ENCODE measurements at regions not wholly inside any gene's neighbourhood (a gene's known extent, or its start where the extent isn't known, plus 50 kb on each side); places are given as distances from the start of the nearest gene placed in this dataset.

DNA sequence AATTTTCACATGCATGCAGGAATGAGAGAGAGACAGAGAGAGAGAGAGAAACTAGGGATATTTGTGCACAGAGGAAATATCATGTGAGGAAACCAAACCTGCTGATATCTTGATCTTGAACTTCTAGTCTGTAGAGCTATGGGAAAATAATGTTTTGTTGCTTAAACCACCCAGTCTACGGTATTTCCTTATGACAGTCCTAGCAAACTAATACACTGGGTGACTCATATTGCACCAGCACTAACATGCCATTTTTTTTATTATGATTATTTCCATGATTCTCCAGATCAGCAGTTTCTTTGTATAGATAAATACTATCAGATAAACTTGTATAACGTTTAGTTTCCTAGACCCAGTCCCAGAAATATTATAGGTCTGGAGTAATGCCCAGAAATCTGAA is 1259.0 kb downstream of the ZPLD1 start:
- Histone ChIP-seq H3K4me1 (ENCODE audit: insufficient read depth, low read length) (no peaks in the 10 kb centered on the region), H4K20me1 (ENCODE audit: insufficient read depth, low read length) (no peaks in the 10 kb centered on the region), H3K4me3 (ENCODE audit: low read depth in 1 of 2, low read length in 2 of 2) (no peak overlapping the region), H3K36me3 (ENCODE audit: insufficient read depth, low read length) (no peaks in the 10 kb centered on the region), H3K79me2 (ENCODE audit: insufficient read depth, low read length) (no peaks in the 10 kb centered on the region), H2AFZ (ENCODE audit: low read depth, low read length) (no peak overlapping the region), H3K9me3 (ENCODE audit: insufficient read depth, low read length, severe bottlenecking) (no peaks in the 10 kb centered on the region), H3K9ac (ENCODE audit: low read depth, low read length) (no peak overlapping the region), H3K4me2 (ENCODE audit: insufficient read depth, low read length) (no peak overlapping the region), H3K27ac (ENCODE audit: low read length) (no peak overlapping the region), H3K27me3 (ENCODE audit: insufficient read depth, low read length, poor library complexity) (no peaks in the 10 kb centered on the region)
- DNase-seq (no peak), ATAC-seq (ENCODE audit: insufficient read depth, low read depth) (no peak)
- TF ChIP-seq, protein P1, sequence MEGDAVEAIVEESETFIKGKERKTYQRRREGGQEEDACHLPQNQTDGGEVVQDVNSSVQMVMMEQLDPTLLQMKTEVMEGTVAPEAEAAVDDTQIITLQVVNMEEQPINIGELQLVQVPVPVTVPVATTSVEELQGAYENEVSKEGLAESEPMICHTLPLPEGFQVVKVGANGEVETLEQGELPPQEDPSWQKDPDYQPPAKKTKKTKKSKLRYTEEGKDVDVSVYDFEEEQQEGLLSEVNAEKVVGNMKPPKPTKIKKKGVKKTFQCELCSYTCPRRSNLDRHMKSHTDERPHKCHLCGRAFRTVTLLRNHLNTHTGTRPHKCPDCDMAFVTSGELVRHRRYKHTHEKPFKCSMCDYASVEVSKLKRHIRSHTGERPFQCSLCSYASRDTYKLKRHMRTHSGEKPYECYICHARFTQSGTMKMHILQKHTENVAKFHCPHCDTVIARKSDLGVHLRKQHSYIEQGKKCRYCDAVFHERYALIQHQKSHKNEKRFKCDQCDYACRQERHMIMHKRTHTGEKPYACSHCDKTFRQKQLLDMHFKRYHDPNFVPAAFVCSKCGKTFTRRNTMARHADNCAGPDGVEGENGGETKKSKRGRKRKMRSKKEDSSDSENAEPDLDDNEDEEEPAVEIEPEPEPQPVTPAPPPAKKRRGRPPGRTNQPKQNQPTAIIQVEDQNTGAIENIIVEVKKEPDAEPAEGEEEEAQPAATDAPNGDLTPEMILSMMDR (IDR thresholded peaks at IDR 0.05; ENCODE audit: borderline replicate concordance, extremely low read depth, low read length, poor library complexity, severe bottlenecking), result no peak
- no peak for TF ChIP-seq EZH2 (IDR thresholded peaks at IDR 0.05; ENCODE audit: borderline replicate concordance, low read depth, low read length, severe bottlenecking)

DNA sequence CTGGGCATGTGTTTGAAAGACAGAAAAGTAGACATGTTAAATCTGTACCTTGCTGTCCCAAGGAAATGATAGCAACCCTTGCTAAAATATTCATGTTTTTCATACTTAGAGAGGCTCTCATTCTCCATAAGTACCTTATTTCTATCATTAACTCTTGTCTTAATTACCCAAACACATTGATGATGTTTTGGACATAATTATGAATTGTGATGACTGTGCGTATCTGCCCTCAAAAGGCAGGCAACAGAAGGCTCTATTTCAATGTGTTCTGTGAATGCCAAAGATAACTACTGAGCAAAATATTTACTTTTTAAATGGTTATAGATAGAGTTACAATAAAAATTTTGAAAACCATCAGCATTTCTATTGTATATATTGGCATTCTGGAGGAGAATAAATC is 1263.8 kb downstream of the ZPLD1 start:
- ATAC-seq (ENCODE audit: insufficient read depth, low read depth) (no peak), DNase-seq (no peak)
- Histone ChIP-seq H3K4me2 (ENCODE audit: insufficient read depth, low read length) (no peak overlapping the region), H2AFZ (ENCODE audit: low read depth, low read length) (no peak overlapping the region), H3K36me3 (ENCODE audit: insufficient read depth, low read length) (no peaks in the 10 kb centered on the region), H3K9me3 (ENCODE audit: insufficient read depth, low read length, severe bottlenecking) (no peaks in the 10 kb centered on the region), H3K4me1 (ENCODE audit: insufficient read depth, low read length) (no peaks in the 10 kb centered on the region), H3K27ac (ENCODE audit: low read length) (no peak overlapping the region), H3K27me3 (ENCODE audit: insufficient read depth, low read length, poor library complexity) (no peaks in the 10 kb centered on the region), H3K9ac (ENCODE audit: low read depth, low read length) (no peak overlapping the region), H3K4me3 (ENCODE audit: low read depth in 1 of 2, low read length in 2 of 2) (no peak overlapping the region), H4K20me1 (ENCODE audit: insufficient read depth, low read length) (no peaks in the 10 kb centered on the region), H3K79me2 (ENCODE audit: insufficient read depth, low read length) (no peaks in the 10 kb centered on the region)
- TF ChIP-seq EZH2 (IDR thresholded peaks at IDR 0.05; ENCODE audit: borderline replicate concordance, low read depth, low read length, severe bottlenecking), result no peak
- TF ChIP-seq, protein P1 (IDR thresholded peaks at IDR 0.05; ENCODE audit: borderline replicate concordance, extremely low read depth, low read length, poor library complexity, severe bottlenecking), result no peak

DNA sequence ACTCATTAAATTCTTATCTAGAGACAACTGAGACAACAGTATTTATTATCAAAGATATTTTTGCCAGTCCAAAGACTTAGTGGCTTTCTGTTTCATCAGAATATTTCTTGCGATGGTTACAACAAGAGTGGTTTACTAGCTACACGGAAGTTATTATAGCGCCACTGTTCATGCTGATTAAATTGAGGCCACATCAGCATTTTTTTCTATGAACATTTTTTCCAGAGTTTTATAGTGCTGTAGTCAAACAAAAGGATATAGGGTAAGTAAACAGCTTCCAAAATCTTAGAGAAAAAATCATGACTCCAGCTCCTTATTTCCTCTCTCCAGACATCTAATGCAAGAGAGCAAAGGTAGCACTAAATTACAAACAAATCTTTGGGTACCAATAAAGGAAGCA is 1264.4 kb downstream of the ZPLD1 start:
- ATAC-seq (ENCODE audit: insufficient read depth, low read depth), result no peak

More for the DNA sequence above, 1264.4 kb downstream of the ZPLD1 start:
- H3K4me3 ChIP-seq (ENCODE audit: low read depth in 1 of 2, low read length in 2 of 2), result no peak overlapping the region
- no peak overlapping the region for H3K27ac ChIP-seq (ENCODE audit: low read length)
- no peaks in the 10 kb centered on the region for H4K20me1 ChIP-seq (ENCODE audit: insufficient read depth, low read length)
- H3K79me2 ChIP-seq (ENCODE audit: insufficient read depth, low read length), result no peaks in the 10 kb centered on the region
- no peak overlapping the region for H3K4me2 ChIP-seq (ENCODE audit: insufficient read depth, low read length)
- no peaks in the 10 kb centered on the region for H3K4me1 ChIP-seq (ENCODE audit: insufficient read depth, low read length)
- no peak overlapping the region for H3K9ac ChIP-seq (ENCODE audit: low read depth, low read length)
- H3K27me3 ChIP-seq (ENCODE audit: insufficient read depth, low read length, poor library complexity), result no peaks in the 10 kb centered on the region
- H3K36me3 ChIP-seq (ENCODE audit: insufficient read depth, low read length), result no peaks in the 10 kb centered on the region
- DNase-seq, result no peak
- H3K9me3 ChIP-seq (ENCODE audit: insufficient read depth, low read length, severe bottlenecking), result no peaks in the 10 kb centered on the region
- no peak for TF ChIP-seq EZH2 (IDR thresholded peaks at IDR 0.05; ENCODE audit: borderline replicate concordance, low read depth, low read length, severe bottlenecking)
- TF ChIP-seq, protein P1 (IDR thresholded peaks at IDR 0.05; ENCODE audit: borderline replicate concordance, extremely low read depth, low read length, poor library complexity, severe bottlenecking), result no peak
- no peak overlapping the region for H2AFZ ChIP-seq (ENCODE audit: low read depth, low read length)
